Activated CD4-positive, alpha-beta T cell treated with anti-CD3 and anti-CD28 coated beads, Interleukin-2, amount 50 U/mL, for 1 hour (primary cell): ENCODE measurements at regions not wholly inside any gene's neighbourhood (a gene's known extent, or its start where the extent isn't known, plus 50 kb on each side); places are given as distances from the start of the nearest gene placed in this dataset.
A peak's percentile ranks its signal among the peaks of the same experiment; 100 is the strongest.

Experiments used
- DNase-seq: peaks from one replicate; pipeline ENCODE4 v3.0.0-alpha.2; 2020

DNA sequence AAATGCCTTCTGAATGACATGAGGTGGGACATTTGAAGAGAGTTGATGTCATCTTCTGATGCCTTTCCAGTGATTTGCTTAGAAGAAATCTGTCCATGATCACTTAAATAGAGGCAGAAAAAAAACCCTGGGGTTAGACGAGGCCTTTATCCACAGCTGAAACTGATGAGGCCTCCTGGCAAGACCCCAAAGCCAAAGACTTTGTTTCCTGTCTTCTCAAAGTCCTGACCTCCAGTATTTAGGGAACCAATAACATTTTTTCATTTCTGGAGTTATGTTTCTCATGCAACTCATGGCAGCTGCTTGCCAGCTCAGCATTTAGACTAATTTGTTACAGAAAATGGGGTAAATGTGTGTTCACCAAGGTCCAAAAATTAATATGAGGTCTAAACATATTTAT lies 248.0 kb upstream of the PRDM1 start:
- DNase-seq = no peak

DNA sequence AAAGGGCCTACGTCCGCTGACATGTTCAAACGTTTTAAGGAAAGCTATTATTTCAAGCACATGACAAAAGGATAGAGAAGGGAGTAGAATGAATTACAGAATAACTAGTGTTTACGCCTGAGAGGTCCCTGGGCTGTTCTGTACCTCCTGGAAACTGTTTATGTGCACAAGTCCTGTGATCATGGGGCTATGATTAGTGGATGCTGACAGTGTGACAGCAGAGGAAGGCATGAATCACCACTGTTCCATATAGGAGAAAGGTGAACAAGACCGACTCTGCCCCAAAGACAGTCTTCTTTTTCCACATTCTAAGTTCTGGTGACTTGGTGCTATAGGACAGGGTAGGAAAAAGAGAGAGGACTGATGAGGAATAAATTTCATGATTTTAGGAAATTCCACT lies 249.2 kb upstream of the PRDM1 start:
- DNase-seq = no peak

DNA sequence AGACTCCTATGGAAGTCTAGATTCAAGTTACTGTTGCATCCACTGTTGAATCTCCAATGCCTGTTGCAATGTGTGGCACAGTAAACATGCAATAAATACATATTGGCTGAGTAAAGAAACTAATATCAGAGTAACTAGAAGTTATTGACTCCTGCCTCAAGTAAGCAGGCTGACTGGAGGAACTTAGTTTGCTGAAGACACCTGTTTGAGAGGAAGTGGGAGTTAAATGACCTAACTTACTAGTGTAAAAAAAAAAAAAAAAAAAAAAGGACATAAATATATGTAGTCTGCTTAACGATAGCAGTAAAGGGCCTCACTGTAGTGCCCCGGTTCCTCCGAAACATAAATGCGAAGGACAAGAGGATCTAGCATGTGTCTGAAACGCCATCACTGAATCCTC lies 249.8 kb upstream of the PRDM1 start:
- no peak for DNase-seq

DNA sequence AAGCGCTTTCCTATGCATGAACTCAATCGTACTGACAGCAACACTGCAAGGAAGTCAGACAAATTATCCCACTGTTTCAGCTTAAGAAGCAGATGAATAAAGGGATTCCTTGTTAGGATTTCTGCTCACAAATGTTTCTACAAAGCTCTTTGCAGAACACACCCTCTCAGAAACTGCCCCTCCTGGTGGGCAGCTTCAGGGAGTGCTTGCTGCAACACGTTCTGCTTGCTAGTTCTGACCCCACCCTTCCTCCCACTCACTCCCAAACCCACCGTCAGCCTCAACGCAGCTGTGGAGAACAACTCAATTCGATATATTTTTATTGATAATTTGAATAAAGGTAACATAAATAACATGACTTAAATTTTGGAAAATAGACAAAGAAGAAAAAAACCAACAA lies 250.8 kb upstream of the PRDM1 start:
- no peak for DNase-seq

DNA sequence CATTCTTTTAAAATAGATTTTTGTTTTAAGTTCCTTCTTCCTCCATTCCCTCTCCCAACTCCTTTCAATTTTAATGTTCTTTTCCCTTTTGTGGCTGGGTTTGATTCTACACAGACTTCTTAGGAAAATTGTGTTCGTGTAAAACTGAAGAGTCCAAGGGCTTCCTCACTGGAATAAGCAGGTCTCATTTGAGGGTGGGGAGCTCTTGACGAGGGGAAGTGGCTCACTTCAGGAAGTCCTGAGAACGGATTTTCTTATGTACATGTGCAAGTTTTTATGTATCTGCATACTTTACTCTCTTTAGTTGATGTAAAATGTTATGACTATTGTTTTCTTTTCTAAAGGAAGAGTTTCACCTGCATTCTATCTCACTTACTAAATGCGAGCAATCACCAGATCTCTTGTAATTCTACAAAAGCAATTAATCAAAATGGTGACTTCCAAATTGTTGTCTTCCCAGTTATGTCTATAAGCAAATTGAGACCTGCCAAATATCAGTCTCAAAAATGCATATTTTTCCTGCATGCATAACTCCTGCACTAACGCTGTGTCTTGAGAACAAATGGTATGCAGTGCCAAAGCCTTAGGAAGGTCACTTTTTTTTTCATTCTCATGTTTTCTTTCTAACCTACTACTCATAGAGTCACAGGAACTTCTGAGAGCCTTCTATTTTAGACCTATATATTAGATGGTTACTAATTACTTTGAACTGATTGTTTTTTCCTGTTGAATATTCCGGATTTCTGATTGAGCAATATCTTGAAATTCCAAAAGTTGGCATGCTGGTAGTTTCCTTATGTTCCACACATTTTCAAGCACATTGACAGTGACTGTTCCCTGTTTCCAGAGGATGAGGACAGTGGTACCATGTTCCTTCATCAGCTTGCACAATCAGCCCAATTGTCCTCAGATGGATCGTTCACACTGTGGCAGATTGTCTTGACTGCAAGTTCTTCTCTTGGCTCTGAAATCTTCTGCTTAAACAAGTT lies 251.9 kb upstream of the PRDM1 start:
- no peak for DNase-seq

DNA sequence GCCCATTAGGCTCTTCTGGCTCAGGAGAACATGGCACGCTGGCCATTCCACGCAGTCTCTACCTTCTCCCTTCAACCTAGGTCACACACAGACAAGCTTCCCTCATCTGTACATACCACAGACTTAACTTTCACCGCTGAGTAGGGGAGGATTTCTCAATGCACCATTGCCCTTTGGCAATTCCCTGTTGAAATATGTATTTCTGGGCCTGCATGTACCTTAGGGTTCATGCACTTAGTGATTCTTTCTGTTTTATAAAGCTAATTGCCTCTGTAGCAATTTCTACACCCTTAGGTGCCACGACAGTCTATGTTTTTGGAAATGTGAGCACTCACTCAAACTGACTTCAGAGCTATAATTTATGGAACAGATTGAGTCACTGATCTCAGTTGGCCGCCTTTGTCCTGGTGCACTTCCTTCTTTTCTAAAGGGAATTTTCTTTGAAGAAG lies 253.8 kb upstream of the PRDM1 start:
- DNase-seq = no peak

DNA sequence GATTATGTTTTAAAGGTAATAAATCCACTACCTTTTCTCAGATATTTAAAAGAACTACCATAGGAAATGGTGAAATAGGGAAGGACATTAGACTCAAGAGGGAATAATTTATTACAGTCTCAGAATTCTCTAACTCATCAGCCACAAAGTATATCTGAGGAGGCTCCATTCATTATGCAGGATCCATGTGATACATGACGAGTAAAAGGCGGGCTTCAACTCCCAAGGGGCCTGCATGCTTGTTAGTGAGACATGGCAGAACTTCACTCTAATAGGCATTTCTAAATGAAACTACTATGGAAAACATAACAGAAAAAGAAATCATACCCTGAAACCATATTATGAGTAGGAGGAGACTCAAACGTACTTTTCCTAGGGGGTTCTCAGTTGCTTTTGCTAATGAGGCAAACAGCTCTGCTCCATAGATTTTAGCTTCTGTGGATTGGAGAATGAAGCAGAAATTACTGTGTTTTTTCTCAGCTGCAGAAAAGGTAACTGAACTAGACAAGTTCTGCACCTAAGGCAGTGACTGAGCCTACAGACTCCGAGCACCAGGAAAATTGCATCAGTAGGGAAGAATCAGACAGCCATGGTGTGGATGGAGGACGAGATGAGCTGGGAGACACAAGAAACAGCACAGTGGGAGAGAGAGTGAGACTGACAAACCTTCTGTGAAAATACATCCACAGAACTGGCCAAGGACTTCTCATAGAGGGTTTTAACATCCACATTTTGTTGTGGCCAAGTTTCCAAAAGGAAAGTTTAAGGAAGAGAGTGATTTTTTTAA lies 254.6 kb upstream of the PRDM1 start:
- DNase-seq = no peak

DNA sequence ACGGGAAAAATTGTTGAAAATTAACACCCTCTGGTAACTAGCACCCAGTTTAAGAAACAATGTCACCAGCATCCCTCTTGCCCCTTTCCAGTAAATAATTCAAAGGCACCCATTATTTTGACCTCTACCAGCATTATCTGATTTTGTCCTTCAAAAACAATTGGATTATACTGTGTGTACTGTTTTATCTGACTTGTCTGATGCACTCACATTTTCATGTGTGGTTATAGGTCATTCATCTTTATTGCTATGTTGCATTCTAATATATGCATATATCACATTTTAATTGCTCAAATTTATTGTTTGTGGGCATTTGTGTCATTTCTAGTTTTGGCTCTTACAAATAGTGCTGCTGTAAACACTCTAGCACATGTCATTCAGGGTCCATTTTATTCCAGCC lies 260.9 kb upstream of the PRDM1 start:
- DNase-seq = no peak

DNA sequence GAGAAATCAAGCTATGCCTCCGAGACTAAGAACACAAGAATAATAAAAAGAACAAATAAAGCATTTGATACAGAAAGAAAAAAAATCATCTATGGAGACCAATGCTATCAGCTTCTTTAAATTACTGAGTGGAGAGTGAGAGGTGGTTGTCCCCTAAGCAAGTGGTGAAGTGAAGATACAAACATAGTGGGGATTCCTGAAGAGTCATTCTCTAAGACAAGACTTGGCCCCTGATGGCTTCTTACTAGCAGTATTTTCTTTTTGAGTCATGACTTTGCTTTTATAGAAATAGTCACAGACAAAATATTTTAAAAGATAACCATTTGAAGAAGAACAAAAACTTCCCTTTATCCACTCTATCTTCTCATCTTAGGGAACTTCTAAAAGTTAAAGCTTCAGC lies 261.4 kb upstream of the PRDM1 start:
- DNase-seq = no peak

DNA sequence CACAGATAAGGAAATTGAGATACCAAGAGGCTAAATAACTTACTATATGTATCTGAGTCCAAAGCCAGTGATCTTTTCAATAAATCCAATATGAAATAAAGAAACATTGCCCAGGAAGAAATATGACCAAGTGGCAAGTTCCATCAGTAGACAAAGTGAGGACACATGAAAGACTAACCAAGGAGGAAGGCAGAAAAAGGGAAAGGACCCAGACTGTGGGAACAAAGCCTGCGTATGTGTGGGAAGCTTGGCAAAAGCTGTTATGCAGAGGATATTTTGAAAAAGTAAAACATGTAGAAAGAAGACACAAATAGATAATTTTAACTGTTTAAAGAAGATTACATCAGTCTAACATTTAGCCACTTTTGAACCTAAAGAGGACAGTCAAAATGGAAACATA lies 264.4 kb upstream of the PRDM1 start:
- no peak for DNase-seq

DNA sequence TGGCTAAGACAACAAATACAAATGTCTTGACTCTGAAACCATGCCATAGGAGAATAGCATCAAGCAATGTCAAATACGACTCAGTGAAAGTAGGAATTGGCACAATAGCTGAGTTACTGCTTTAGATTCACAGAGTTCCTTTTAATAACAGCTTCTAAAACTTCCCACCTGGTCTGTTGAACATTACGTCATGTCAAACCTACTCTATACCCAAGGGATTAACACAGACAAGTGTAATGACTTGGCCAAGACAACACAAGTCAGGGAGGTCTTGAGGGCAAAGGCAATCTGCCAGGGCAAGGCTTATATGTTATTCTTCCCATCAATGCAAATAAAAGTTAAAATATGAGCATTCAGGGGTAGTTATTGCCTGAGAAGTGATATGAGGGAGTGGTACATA lies 265.1 kb upstream of the PRDM1 start:
- no peak for DNase-seq

DNA sequence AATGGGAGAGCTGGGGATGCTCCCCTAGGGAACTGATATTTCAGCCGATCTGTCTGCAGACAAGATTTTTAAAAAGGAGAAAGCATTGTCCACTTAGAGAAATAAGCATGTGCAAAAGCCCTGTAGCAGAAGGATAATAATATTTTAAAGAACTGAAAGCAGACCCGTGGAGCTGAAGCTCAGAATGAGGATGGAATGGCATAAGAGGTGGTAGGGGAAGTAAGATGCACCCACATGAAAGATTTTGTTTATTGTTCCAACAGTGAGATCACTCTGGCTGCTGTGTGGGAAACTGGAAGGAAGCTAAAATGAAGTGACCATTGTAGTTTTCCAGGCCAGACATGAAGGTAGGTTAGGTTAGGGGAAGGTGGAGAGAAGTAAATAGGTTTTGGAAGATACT lies 266.4 kb upstream of the PRDM1 start:
- DNase-seq = no peak

DNA sequence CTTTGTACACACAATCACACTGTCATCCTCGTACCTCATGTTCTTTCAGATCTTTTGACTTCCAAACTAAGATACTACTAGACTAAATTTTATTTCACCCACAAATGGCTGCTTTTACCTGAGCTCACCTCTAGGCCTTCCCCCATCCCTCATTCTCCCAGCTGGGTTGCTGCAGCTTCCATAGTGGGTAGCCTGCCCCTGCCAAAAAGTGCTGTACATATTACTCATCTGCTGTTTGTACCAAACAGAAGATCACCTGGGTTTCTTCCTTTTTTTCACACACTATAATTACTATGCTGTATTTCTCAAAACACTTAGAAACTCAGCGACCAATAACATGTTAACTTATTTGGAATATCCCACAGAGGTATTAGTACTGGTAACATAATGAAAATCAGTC lies 267.6 kb upstream of the PRDM1 start:
- DNase-seq = no peak

DNA sequence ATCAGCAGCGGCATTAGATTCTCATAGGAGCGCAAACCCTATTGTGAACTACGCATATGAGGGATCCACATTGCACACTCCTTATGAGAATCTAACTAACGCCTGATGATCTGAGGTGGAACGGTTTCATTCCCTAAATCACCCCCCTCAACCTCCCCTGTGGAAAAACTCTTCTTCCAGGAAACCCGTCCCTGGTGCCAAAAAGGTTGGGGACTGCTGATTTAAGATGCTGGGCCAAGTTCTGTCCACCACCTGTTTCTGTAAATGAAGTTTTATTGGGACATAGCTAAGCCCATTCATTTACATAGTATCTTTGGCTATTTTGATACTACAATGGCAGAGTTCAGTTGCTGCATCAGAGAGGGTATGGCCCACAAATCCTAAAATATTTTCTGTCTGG lies 268.2 kb upstream of the PRDM1 start:
- no peak for DNase-seq

DNA sequence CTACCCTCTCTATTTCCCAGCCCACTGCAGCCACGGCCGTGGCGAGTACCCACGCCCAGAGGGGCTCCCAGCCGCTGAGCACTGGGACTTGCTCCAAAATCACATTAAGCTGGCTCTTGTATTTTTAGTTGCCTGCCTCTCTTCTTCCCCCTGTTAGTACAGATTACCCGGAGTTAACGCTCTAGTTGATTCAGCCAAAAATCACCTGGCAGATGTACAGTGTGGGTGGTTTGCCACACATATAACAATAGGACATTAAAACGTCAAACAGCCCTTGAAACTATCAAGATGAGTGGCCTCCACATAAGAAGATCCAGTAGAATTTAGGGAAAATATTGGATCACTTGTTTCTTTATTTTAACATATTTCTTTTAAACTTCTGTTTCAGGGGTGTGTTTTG lies 268.8 kb upstream of the PRDM1 start:
- DNase-seq = no peak

DNA sequence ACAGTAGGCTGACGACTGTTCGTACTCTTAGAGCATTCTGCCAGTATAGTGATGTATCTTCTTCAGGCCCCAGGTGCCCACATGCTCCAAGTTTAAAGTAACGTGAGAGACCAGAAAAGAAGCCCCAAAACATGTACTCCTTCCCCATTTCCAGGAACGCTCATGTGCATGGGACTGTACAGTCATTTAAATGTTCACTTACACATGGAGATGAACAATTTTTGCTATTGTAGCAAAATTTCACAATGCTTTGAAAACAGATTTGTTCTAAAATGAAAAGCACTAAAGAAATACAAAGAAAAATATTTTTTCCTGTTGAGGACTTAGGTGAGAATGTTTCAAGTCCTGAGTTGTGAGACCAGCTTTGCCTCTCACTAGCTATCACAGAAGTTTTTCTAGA lies 269.3 kb upstream of the PRDM1 start:
- no peak for DNase-seq

DNA sequence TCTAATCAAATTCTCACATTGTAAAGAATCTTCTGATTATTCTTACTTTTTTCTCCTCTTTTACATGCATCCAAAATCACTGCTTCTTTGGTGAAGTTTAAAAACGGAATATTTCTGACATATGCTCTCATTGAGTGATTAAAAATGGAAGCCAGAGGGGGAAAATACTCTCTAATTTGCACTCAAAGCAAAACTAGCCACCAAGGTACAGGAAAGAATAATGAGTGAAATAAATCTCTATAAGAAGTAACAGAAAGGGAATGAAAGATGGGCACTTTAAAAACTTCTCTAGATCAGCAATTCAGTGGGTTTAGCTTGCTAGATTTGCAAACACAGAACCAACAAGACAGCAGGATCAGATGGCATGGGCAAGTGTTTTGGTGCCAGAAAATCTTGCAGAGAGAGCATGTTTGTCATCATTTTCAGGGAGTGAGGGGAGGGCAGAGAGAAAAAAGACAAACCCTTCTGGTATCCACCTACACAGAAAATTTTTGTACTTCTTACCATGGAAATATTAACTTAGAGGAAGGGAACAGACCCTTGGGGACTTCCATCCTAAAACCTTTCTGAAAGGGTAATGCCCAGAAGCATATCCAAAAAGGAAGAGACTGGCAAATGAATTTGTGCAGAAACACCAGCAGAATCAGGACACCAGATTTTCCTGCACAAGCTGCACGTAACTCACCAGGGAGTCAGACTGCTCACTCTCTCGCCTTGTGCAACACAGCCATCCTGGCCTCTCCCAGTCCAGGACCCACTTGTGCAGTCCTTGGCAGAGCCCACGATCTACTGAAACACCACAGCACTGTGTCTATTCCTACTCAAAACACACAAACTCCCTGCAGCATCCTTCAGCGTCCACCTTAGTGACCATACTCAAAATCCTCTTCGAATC lies 270.2 kb upstream of the PRDM1 start:
- no peak for DNase-seq

DNA sequence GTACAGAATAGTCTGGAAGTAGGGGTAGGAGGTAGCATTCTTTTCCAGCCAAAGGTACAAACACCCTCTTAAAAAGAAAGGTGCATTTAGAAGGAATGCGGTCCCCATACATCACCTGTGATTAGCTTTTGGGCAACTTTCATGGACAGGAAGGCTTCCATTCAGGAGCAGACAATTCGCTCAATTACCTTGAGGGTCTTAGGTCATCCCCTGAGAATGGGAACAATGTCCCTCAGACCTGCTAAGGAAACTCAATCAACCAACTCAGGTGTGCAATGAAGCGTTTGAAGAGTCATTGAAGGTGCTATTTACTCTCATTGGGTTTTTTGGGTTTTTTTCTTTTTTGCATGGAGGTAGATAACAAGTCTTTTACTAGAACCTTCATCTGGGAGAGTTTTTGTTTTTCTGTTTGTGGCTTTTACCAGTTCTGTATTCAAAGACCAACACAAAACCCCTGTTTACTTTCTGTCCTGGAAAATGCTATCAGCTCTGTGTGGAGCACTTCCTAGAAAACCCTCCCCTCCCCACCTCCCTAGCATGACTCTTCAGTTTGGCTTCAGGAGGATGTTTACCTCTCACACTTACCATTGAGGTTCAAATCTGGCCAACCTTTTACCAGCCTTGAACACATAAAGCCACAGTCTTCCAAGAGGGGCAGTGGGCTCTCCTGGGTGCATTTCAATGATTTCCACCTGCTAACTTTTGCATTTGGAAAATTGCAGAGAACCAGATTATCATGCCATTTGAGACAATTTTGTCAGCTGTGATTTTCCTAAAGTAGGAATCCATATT lies 271.2 kb upstream of the PRDM1 start:
- DNase-seq = no peak

DNA sequence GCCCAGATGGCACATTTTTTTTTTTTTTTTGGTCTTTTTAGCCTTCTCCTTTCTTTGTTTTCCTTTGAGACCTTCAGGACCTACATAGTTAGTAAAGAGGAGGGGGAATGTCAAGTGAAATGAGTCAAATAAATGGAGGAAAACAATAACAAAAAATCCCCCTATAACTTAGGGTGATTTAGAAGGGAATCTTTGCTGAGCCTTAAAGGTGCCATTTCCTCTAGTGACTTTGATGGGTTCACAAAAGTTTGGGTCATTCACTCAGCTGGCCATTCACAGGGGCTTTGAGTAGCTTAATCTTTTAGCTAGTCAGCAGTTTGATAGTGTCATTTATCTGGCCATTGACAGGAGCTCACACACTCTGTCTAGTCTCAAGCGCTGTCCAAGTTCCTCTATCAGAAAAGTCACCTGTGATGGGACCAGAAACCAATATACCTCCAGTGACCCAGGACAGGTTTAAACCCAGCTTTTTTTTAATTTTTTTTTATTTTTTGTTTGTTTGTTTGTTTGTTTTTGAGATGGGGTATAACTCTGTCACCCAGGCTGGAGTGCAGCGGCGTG lies 275.1 kb upstream of the PRDM1 start:
- no peak for DNase-seq

DNA sequence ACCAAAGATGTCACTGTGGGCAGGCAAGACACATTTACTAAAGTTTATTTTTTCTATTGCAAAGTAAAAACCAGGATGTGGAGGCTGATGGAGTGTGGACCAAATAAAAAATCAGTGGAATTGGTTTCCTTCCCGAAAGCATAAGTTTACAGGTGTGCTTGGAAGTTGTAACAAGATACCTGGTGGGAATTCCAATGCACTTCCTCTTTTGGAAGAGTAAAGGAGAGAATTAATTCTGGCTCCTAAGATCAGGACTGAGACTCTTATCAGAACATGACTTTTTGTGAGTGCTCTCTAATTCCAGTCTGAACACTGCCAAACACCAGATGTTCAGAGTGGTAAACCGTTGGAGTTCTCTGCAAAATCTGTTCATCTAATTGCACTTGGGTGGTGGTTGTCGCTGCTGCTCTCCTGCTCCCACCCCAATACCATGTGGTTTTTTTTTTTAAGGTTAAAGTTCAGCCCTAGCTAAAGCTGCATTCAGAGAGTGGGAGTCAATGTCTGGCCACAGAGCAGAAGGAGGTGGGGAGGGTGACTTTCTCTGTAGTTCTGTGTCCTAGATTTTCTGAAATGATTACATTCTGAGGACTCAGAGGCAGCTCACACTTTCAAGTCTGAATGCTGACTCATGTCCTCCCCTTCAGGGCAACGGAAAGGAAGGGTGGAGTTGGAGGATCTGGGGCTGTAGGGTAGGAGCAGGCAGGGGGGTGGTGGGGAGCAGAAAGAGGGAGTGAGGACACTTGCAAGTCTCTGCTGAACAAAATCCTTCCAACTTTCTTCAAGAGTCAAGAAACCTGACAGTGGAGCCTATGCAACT lies 275.8 kb upstream of the PRDM1 start:
- DNase-seq = peak; percentile 7

DNA sequence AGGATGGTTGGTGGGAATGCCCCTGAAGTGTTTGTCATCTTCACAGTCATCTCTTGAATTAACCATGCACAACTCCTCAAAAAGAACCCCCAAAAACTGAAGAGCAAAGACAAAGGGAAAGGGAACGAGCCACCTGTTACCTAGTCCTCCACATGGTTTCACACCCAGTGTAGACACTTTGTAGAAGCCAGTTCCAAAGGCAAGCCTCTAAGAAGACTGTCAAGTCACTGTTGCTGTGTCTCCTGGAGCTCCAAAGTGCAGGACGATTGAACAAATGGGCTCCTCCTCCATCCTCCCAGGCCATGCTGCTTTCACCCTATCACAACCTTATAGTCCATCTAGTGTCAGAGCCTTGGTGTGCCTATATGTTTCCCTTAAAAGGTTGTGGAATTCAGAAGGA lies 277.6 kb upstream of the PRDM1 start:
- DNase-seq = no peak
